HG03460 (cell line): ENCODE measurements at regions not wholly inside any gene's neighbourhood (a gene's known extent, or its start where the extent isn't known, plus 50 kb on each side); places are given as distances from the start of the nearest gene placed in this dataset.

Experiments
- ATAC-seq: cut with Tn5 transposase; IDR thresholded peaks from one replicate; pipeline ENCODE4 v1.9.1; 2021; ENCODE audit not compliant: unreplicated experiment

DNA sequence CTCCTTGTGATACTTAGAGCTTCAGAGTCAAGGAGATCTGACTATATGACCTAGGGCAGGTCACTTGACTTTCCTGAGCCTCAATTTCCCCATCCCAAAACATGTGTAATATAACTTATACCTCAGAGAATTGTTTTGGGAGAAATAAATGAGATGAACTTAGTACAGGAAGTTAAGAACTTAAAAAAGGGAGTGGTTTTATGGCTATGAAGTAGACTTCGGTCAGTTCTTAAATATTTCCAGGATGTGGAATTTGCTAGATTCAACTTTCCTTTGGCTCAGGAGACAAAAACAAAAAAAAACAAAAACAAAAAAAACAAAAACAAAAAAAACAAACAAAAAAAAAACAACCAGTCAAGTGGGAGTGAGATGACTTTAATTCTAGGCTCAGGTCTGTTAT lies 116.7 kb downstream of the EDEM1 start:
- no peak for ATAC-seq

DNA sequence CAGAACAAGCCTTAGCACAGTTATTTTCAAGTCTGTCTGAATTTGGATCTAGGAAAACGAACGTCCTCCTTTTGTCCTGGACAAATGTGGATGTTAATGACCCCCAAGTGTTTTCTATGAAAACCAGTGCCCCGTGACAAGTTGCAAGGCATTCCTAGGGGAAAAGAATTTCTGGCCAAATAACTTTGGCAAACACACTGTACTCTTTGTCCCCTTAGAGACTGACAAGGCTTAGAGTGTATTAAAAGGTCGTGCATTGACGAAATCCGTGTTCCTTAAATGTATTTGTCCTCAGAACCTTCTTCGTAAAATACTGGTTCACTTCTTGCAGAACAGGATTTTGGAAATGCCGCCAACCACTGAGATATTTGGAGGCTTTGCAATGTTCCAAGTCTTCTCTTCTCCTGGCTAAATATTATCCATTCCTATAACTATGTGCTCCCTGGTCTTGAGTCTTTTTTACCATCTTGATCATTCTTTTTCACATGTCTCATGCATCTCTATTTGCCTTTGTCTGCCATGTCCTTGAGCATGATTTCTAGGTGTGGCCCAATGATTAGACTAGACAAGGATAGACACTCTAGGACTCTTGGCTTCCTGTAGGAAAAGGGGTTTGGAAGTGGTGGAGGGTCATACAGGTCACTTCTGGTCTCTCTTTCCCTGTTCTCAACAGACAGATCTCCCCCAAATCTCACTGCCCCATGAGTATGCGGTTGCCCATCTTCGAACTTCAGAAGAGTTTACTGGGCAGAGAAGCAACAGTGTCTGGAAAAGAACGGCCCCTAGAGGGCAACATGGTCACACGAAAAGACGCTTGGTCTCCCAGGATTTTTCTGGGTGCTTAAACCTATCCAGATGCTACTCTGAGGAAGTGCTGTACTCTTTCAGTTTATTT lies 117.5 kb downstream of the EDEM1 start:
- no peak for ATAC-seq

DNA sequence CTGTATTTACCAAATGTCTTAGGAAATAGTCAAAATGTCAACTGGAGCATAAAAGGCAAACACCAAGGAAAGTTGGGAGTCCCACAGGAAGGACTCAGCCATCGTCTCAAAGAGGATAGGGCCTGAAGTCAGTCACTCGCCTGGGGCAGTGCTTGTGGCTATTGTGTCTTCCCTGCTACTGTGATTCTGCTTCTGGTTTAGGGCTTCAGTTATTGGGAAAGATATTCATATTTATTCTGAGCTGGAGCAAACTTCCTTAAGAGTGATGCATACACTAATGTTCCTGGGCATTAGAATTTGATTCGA lies 118.1 kb downstream of the EDEM1 start:
- no peak for ATAC-seq

DNA sequence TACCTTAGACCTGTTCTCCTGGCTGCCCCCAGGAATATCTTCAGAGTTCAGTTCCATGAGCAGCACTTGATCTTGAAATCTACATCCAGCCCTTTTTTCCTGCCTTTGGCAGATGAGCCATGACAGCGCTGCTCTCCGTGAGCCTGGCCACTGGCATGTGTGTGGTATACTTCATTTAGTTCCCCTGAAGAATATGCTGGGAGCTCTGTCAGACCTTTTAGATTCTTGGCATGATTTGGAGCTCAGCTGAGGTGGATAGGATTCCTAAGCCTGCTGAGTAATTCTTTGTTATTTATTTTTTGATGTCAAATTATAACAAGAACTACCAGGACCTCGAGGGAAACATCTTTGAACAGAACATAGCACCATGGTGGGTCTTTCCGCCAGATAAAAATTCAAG lies 121.7 kb downstream of the EDEM1 start:
- no peak for ATAC-seq

DNA sequence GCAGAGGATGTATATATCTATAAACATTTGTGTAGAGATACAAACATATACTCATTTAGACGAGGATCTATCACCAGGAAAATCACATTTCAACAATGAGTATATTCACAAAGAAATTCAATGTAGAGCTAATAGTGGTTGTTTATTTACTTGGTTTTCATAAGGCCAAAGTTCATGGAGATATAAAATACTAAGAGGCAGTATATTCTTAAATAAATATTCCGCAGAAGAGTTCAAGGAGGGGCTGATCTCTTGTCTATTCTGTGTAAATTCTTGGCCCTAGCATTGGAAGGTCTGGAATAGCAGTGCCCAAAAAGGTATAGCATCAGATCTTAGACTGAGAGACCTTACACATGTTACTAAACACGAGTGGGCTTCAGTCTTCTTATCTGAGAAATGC lies 122.1 kb downstream of the EDEM1 start:
- no peak for ATAC-seq

DNA sequence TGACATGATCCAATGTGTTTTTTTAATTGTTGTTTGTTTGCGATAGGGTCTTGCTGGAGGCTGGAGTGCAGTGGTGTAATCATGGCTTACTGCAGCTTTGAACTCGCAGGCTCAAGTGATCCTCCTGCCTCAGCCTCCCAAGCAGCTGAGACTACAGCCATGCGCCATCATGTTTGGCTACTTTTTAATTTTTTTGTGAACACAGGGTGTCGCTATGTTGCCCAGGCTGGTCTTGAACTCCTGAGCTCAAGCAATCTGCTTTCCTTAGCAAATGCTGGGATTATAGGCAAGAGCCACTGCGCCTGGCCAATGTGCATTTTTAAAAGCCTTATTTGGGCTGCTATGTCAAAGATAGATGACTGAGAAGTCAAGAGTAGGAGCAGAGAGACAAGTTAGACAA lies 123.0 kb downstream of the EDEM1 start:
- ATAC-seq, result no peak

DNA sequence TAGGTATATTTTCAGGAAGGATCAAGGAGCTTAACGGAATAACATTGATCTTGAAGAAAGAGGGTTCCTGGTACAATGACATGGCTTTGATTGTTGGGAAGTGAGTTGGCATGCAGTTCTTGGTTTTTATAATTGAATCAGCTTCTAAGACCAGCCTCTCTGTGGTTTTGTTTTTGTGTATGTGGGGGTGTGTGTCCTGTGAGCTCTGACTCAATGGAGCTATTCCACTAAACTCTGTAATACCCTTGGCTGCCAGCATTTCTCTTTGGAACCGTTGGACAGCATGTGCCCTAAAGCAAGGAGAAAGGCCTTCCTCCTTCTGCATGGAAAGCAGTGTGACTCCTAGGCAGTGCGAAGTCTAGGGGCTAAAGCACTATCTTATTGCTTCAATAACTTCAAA lies 124.8 kb downstream of the EDEM1 start:
- no peak for ATAC-seq

DNA sequence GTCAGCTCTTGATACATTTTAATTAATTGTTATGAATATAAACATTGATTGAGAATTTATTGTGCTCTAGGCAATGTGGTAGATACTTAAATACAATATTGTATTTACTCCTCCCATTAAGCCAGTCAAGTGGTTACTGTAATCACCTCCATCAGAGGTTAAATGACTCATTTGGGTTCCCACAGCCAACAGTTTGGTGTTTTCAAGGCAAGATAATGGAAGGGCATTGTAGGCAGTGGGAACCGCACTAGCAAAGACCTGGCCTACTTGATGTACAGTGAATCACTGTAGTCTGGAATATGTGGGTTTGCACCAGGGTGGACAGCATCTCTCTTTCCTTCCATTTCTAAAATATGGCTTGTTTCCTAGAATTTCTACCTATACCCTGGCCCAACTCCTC lies 127.4 kb downstream of the EDEM1 start:
- no peak for ATAC-seq

DNA sequence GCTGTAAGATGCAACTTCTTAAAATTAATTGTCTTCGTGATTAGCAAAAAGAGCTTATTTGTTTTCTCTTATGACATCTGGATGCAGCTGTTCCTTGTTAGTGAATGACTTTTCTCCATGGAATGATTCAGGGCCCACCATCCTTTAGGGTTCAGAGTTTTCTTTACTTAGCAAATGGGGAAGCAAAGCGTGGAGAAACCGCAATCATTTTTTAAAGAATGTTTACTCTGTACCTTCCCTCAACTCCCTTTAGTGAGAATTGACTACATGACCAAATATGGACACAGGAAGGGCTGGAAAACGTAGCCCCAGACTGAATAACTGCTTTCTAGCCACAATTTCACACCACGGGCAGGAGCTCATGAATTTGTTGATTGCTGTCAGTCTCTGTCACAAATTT lies 130.1 kb downstream of the EDEM1 start:
- no peak for ATAC-seq

DNA sequence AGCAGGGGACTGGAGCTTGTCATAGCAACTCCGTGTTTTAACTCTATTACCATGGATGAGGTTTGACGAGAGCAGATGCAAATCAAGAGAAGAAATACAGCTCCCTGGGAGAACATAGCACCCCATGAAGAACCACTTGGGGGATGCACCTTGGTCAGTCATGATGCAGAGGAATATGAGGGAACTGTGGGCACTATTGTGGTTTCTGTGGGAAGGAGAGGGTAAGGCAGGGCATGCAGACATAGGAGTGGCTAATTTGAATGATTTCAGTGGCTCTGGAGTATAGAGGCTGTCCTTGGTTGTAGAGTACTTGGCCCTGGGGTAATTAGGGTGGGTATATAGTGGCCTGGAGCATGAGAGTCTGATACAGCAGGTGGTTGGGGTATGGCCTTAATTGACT lies 131.9 kb downstream of the EDEM1 start:
- no peak for ATAC-seq

DNA sequence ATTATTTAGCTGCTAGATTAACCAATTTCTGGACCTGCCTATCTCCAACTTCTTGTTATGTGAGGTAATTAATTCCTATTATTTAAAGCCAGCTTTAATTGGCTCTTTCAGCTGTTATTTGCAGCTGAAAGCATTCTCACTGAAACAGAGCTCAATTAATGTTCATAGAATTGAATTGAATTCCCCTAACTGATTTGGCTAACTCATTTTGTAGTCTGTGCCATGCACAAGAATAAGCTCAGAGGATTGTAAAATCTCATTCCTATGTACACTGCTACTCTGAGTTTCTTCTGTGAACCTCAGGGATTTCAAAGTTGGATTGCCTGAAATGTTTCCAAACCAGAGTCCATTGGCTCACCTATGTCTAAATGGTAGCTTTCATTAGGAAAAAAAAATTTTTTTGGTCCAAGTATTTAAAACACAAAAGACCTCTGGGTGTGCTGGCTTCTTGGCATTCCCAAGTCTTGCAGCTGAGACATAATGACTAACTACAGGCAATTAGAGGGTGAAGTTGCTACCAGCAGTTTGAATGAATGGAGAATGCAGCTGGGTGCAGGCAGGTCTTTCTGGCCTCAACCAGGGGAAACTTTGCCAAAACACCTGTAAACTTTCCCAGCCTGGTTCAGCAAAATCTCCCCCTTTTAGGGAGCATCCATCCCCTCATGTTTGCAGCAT lies 134.3 kb downstream of the EDEM1 start:
- no peak for ATAC-seq

DNA sequence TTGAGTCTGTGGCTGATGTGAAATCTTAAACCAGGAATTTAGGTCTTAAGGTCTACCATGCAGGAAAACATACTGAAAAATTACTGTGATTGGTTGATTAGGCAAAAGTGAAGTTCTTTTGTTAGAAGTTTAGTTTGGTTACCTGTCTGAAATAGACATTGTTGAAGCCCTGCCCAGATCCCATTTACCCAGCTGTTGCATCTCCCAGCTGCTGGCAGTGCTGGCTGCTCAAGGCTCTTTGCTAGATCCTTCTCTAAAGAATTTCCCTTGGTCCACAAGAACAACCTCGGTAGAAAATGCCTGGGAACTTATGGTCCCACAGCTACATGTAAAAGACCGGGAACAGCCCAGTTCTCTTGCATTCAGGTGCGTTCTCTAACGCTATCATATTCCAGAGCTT lies 137.3 kb downstream of the EDEM1 start:
- ATAC-seq, result no peak

DNA sequence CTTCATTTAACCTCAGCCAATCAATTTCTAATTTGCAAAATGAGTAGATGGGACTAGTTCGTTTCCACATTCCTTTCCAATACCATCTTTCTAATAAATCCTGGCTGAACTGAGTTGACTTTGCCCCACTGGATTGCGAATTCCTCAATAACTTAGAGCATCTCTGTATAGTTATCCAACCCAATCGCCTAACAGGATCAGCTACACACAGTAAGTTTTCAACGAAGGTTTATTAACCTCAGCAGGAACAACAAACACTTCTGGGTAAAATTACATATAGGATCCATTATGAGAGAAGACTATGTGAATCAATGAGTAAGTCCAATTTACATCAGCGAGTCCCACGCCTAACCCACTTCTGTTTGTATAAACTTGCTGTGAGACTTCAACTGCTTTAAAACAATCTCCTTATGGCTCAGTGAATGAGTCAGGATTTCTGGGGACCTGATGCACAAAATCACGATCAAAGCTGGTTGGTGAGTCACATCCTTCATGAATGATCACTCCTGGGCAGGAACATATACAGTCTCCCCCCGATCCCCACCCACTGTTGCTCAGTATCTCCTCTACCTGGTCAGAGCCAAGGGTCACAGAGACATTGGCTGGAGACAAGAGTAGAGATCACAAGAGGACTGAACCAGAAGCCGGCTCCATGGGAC lies 142.8 kb downstream of the EDEM1 start:
- no peak for ATAC-seq

DNA sequence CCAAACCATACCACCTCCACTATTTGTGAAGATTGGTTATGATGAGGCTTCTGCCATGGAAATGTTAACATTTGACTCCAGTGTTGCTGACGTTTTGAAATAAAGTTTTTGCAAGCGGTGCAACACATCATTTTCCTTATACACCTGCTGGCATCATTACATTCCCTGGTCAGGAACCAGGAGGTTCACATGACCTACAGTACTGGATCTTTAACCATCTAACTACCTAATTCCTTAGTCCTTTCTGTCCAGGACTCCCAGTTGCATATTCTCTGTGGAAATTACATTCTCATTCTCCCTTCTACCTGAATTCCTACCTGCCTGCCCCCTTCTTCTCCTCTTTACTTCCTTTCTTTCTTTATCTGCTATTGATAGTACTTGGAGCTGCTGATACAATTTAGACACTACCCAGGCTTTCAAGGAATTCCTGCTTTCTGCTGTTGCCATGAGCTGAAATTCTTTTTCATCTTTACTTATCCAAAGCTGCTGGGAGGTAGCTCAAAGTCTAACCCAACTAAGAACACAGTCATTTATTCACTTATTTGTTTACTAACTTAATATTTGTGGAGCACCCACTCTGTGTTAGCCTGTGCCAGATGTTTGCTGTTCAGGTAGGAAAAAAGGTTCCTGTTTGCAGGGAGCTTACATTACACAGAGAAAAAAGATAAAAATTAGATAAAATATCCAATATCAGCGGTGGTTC lies 144.2 kb downstream of the EDEM1 start:
- ATAC-seq, result no peak

DNA sequence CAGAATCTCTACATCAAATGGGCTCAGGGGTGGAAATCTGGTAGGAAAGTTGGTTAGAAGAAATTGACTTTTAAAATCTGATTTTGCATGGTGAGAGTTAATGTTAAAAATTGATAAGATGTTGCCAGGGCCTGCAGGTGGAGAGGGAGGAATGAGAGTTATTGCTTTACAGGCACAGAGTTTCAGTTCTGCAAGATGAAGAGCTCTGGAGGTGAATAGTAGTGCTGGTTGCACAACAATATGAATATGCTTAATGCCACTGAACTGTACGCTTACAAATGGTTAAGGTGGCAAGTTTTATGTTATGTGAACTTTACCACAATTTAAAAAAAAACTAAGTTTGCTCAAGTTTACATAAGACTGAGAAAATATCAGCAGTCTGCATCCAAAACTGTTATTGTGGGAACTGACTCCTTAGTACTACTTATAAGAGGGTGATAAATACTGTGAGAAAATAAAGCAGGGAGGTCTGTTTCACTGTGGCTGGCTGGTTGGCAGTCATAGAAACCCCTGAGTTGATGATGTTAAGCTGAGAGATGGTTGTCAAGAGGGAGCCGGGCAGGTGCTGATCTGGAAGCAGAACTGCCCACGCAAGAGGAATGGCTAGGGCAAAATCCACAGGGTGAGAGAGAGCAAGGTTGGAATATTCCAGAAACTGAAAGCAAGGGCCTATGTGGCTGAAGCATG lies 144.9 kb downstream of the EDEM1 start:
- no peak for ATAC-seq

DNA sequence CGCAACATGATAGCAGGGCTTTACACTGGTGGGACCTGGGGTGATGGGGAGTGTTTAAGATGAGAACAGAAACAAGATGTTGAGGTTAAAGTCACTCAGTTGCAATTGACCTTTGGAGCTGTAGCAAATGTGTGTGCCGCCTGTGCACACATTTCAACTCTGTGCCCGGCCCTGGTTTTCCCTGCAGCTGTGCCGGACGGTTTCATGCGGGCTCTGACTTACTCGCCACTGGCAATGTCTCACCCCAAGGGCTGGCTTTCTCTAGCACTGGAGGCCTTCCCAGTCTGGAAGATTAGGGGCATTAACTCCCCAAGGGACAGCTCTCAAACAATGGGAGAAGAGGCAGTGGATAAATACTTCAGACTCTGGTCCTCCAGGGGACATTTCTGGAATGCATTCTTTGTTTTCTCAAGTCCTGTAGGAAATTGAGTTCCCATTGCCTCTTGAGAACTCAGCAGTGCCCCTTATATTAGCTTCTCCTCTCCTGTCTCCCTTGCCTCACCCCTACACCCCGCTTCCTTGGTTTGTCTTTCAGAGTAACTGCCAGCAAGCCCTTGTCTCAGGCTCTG lies 152.5 kb downstream of the EDEM1 start:
- ATAC-seq, result no peak

DNA sequence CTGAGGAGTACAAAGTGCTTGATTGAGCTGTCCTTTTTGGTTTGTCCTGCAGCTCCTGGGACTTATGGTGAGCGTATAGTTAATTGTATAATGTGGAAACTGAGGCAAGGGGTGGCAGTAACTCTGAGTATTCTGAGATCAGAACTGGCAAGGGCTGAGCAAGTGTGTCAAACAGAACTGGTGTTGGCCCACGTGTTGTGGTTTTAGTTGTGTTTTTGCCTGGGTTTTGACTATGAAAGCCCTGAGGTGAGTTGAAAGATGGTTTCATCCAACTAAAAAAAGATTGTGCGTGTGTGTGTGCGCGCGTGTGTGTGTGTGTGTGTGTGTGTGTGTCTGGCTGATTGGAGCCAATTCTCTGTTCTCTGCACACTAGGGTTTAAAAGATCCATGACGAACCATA lies 154.1 kb downstream of the EDEM1 start:
- no peak for ATAC-seq

DNA sequence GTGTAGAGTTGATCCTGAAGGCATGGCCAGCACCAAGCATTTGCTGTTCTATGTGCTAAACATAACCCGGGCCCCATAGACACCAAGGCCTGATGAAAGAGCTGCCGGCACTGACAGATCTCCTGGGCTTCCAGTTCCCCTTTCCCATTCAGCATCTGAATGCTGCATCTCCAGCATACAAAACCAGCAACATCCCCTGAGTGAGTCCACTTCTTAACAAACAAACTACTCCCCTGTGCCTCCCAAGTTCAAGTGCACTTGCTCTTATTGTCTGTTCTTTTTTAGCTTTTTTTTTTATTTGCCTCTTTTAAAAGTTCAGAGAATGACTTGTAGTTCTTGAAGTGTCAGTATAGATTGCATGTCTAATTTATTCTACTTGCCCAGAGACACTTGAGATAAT lies 156.0 kb downstream of the EDEM1 start:
- ATAC-seq, result no peak

DNA sequence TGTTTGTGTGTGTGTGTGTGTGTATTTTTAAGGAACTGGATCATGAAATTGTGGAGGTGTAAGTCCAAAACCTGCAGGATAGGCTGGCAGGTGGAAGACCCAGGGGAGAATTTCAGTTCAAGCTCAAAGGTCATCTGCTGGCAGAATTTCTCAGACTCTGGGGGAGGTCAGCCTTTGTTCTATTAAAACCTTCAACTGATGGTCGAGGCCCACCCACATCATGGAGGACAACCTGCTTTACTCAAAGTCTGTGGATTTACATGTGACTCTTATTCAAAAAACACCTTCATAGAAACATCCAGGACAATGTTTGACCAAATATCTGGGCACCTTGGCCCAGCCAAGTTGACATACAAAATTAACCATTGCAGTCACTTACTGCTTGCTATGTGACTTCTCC lies 157.2 kb downstream of the EDEM1 start:
- ATAC-seq, result no peak

DNA sequence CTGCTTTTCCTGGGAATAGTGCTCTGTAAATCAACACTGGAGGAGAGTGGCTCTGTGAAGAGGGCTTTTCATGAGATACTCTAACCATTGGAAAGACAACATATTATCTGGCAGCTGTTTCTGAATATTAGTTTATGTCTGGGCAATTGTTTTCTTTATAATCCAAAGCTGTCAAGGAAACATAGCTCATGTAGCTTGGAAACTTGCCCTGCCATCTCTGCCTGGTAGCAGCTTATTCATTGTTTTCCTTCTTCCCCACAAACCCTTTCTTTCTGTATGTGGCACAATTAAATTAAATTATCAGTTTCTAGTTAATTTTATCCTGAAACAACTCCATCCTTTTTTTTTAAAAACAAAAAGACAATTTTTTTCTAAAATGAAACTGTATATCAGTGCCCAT lies 160.0 kb downstream of the EDEM1 start:
- ATAC-seq, result no peak
